Amniotic stem cell (primary cell): ENCODE measurements at regions not wholly inside any gene's neighbourhood (a gene's known extent, or its start where the extent isn't known, plus 50 kb on each side); places are given as distances from the start of the nearest gene placed in this dataset.

Source experiments
- DNase-seq: peaks from one replicate; lab custom pipeline; 2025; lab: John Stamatoyannopoulos, UW

GRCh38 chr6:41428996-41429421 is 93.6 kb downstream of the NCR2 start:
- no peak for DNase-seq

- no peak for DNase-seq
These were observed 94.4 kb downstream of the NCR2 start for GRCh38 chr6:41429506-41430504.

- no peak for DNase-seq
These were observed 95.5 kb downstream of the NCR2 start for GRCh38 chr6:41430875-41431274.

GRCh38 chr6:41432280-41432679 is 96.9 kb downstream of the NCR2 start:
- DNase-seq: no peak

GRCh38 chr6:41434803-41435481 is 99.5 kb downstream of the NCR2 start:
- no peak for DNase-seq

GRCh38 chr6:41437604-41438003 is 102.2 kb downstream of the NCR2 start:
- no peak for DNase-seq

GRCh38 chr6:41438746-41439145 is 103.3 kb downstream of the NCR2 start:
- DNase-seq: no peak

GRCh38 chr6:41439524-41440418 is 104.4 kb downstream of the NCR2 start:
- DNase-seq: no peak

- no peak for DNase-seq
These were observed 105.2 kb upstream of the FOXP4 start for GRCh38 chr6:41440958-41441357.

- no peak for DNase-seq
These were observed 104.4 kb upstream of the FOXP4 start for GRCh38 chr6:41441598-41442351.

- no peak for DNase-seq
These were observed 103.9 kb upstream of the FOXP4 start for GRCh38 chr6:41442352-41442672.

- no peak for DNase-seq
These were observed 103.2 kb upstream of the FOXP4 start for GRCh38 chr6:41442800-41443501.

GRCh38 chr6:41443616-41444525 is 102.3 kb upstream of the FOXP4 start:
- DNase-seq: no peak

GRCh38 chr6:41445261-41445660 is 100.9 kb upstream of the FOXP4 start:
- DNase-seq: no peak

GRCh38 chr6:41446132-41446531 is 100.0 kb upstream of the FOXP4 start:
- DNase-seq: no peak

GRCh38 chr6:41446907-41447545 is 99.2 kb upstream of the FOXP4 start:
- no peak for DNase-seq

- no peak for DNase-seq
These were observed 97.9 kb upstream of the FOXP4 start for GRCh38 chr6:41448256-41448655.

- no peak for DNase-seq
These were observed 96.6 kb upstream of the FOXP4 start for GRCh38 chr6:41449399-41450245.
